ENCODE measurements at regions not wholly inside any gene's neighbourhood (a gene's known extent, or its start where the extent isn't known, plus 50 kb on each side); places are given as distances from the start of the nearest gene placed in this dataset.

- Histone ChIP-seq H3K27ac (no peak overlapping the region), H3K27me3 (peaks cover 0 to 5% of the 10 kb centered on the region in 2 donors), H3K4me1 (no peaks in the 10 kb centered on the region), H3K9me3 (no peaks in the 10 kb centered on the region), H3K36me3 (no peaks in the 10 kb centered on the region), H3K4me3 (no peak overlapping the region)
- intact Hi-C loops (cut with DNase I; ENCODE audit: low total_unique reads), result no loop called here
- peak; percentile 8 for TF ChIP-seq CTCF (IDR thresholded peaks at IDR 0.05)
- DNase-seq, result peak in 1 of 2 donors; percentile 41
Observed at GRCh38 chr2:234257859-234258561, 207.5 kb downstream of the SPP2 start.

- intact Hi-C loops (cut with DNase I; ENCODE audit: low total_unique reads), result no loop called here
- H3K4me3 ChIP-seq, result no peak overlapping the region
- H3K36me3 ChIP-seq, result no peaks in the 10 kb centered on the region
- DNase-seq, result no peak
- TF ChIP-seq CTCF (IDR thresholded peaks at IDR 0.05), result no peak
- peaks cover 0 to 5% of the 10 kb centered on the region in 2 donors for H3K27me3 ChIP-seq
- no peaks in the 10 kb centered on the region for H3K9me3 ChIP-seq
- H3K4me1 ChIP-seq, result peaks cover 0 to 6% (median 0%) of the 10 kb centered on the region in 4 donors
- no peak overlapping the region for H3K27ac ChIP-seq
Observed at GRCh38 chr2:234256516-234256915, 206.0 kb downstream of the SPP2 start.

GRCh38 chr2:234254783-234255521, 204.4 kb downstream of the SPP2 start:
- Histone ChIP-seq H3K9me3 (no peaks in the 10 kb centered on the region), H3K27ac (no peak overlapping the region), H3K36me3 (no peaks in the 10 kb centered on the region), H3K4me1 (peaks cover 0 to 6% (median 0%) of the 10 kb centered on the region in 4 donors), H3K4me3 (no peak overlapping the region), H3K27me3 (peaks cover 0 to 5% of the 10 kb centered on the region in 2 donors)
- no peak for DNase-seq
- intact Hi-C loops (cut with DNase I; ENCODE audit: low total_unique reads), result no loop called here
- no peak for TF ChIP-seq CTCF (IDR thresholded peaks at IDR 0.05)

DNA sequence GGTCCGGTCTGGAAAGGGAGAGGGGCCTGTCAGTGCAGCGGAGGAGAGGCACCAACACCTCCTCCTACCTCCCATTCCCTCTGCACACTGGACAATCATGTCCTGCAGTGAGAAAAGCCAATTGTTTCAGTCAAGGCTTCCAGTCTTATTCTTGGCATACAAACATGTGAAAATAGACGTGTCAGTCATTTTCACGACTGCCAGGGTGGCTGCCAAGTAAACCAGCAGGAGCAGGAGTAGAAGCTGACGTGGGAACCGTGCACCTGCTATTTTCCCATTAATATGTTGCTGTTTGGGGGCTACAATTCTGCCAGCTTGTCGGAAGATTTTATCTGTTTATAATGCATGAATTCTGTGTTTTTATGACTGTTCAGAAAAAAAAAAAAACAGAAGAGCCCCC, 202.3 kb downstream of the SPP2 start:
- Histone ChIP-seq H3K4me1 (peaks cover 0 to 6% (median 0%) of the 10 kb centered on the region in 4 donors), H3K27ac (no peak overlapping the region), H3K36me3 (no peaks in the 10 kb centered on the region), H3K27me3 (peaks cover 0 to 8% of the 10 kb centered on the region in 2 donors), H3K9me3 (no peaks in the 10 kb centered on the region), H3K4me3 (no peak overlapping the region)
- DNase-seq, result no peak
- no peak for TF ChIP-seq CTCF (IDR thresholded peaks at IDR 0.05)
- intact Hi-C loops (cut with DNase I; ENCODE audit: low total_unique reads), result no loop called here

DNA sequence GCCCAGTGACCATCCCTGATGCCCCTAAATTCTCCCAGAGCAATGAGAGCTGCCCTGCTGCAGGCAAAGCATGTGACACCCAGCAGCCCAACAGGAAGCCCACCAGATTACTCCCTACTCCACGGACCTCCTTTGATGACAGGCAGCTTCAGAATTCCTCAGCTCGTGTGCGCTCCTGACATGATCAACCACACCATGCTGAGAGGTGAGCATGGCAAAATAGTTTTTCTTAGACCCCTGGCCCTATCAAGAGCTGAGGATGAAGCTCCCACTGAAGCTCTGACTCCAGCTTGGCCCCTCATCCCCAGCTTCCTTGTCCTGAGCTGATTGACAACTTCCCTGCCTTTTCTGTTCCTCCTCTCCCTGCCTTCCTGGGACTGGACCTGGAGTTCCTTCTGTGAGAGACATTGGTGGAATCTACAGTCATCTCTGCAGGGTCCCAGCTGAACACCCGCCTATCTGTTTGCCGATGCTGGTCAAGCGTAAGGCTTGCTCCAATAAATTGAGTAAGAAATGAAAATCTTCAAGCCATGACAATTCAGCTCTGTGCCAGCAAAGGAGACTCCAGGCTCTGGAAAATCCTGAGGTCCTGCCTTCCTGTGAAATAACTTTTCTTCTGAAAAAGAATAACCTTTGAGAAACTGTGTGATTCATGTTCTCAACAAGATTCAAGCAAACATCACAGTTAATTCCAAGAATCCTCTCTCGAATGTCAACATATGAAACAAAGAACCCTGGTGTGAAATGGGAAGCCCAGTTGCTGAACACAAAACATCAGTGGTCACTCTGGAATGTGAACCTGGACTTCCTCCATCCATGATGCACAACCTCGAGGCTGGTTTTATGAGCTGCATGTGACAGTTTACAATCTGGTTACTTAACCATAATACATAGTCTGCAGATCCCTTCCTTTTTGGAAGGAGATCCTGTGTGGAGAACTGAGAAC, 201.1 kb downstream of the SPP2 start:
- peaks cover 0 to 11% of the 10 kb centered on the region in 2 donors for H3K27me3 ChIP-seq
- no peak for TF ChIP-seq CTCF (IDR thresholded peaks at IDR 0.05)
- H3K27ac ChIP-seq, result no peak overlapping the region
- intact Hi-C loops (cut with DNase I; ENCODE audit: low total_unique reads), result no loop called here
- H3K4me3 ChIP-seq, result no peak overlapping the region
- peaks cover 0 to 6% (median 0%) of the 10 kb centered on the region in 4 donors for H3K4me1 ChIP-seq
- peak in 1 of 2 donors; percentile 58 for DNase-seq
- no peaks in the 10 kb centered on the region for H3K36me3 ChIP-seq
- no peaks in the 10 kb centered on the region for H3K9me3 ChIP-seq

Data from tibial artery (tissue), 4 donors.